WTC11 (cell line): ENCODE measurements at regions not wholly inside any gene's neighbourhood (a gene's known extent, or its start where the extent isn't known, plus 50 kb on each side); places are given as distances from the start of the nearest gene placed in this dataset.

Experiments
- ATAC-seq: fragments of 200-7000 bp; cut with Tn5 transposase; 2 replicates; pipeline ENCODE4 v1.10.0; 2021; ENCODE audit warnings: mild to moderate bottlenecking, moderate library complexity
- CTCF ChIA-PET: fragments of 300-600 bp; sonication (Branson Sonifier 250); formaldehyde crosslinking; loops from one replicate; lab custom pipeline; 2021; ENCODE audit warnings: antibody characterized with exemption; lab: Charles Lee
- POLR2A ChIA-PET: fragments of 350-600 bp; sonication (Branson Sonifier 250); formaldehyde crosslinking; loops from one replicate; lab custom pipeline; 2021; ENCODE audit warnings: antibody characterized with exemption; lab: Charles Lee
- DNase-seq: peaks from one replicate; pipeline ENCODE4 v3.0.0; 2021; ENCODE audit warnings: low spot score
- H3K27ac Mint-ChIP-seq: 2 replicates; pipeline ENCODE4 v1.8.0; 2021; ENCODE audit warnings: mixed read lengths
- H3K27me3 Mint-ChIP-seq: 2 replicates; pipeline ENCODE4 v1.8.0; 2021; ENCODE audit warnings: low read depth, mild to moderate bottlenecking, moderate library complexity, mixed read lengths
- H3K36me3 Mint-ChIP-seq: 2 replicates; pipeline ENCODE4 v1.8.0; 2021; ENCODE audit warnings: mixed read lengths
- H3K4me1 Mint-ChIP-seq: 2 replicates; pipeline ENCODE4 v1.8.0; 2022; ENCODE audit warnings: mixed read lengths
- H3K4me3 Mint-ChIP-seq: 2 replicates; pipeline ENCODE4 v1.8.0; 2021; ENCODE audit warnings: mild to moderate bottlenecking, moderate library complexity, mixed read lengths
- H3K9me3 Mint-ChIP-seq: 2 replicates; pipeline ENCODE4 v1.8.0; 2021; ENCODE audit warnings: mixed read lengths
- CREB1 ChIP-seq: sonication (generic); formaldehyde crosslinking; IDR thresholded peaks from 2 replicates; pipeline ENCODE4 v1.8.0; 2023; ENCODE audit warnings: mild to moderate bottlenecking, missing genetic modification reagents
- E2F4 ChIP-seq: sonication (generic); formaldehyde crosslinking; IDR thresholded peaks from 2 replicates; pipeline ENCODE4 v1.8.1; 2022; ENCODE audit warnings: low read depth, mild to moderate bottlenecking, moderate library complexity, missing genetic modification reagents, borderline replicate concordance
- ERG ChIP-seq: fragments of 250-450 bp; sonication (Bioruptor Pico); IDR thresholded peaks from 2 replicates; pipeline ENCODE4 v1.8.0; 2021; ENCODE audit warnings: mild to moderate bottlenecking
- GTF2I ChIP-seq: fragments of 250-450 bp; sonication (Bioruptor Pico); conservative IDR thresholded peaks from 2 replicates; pipeline ENCODE4 v1.4.0; 2021; ENCODE audit warnings: mild to moderate bottlenecking
- MAX ChIP-seq: sonication (generic); formaldehyde crosslinking; IDR thresholded peaks from 2 replicates; pipeline ENCODE4 v1.8.0; 2022; ENCODE audit warnings: mild to moderate bottlenecking, missing genetic modification reagents
- RELA ChIP-seq: sonication (generic); formaldehyde crosslinking; IDR thresholded peaks from 2 replicates; pipeline ENCODE4 v1.8.1; 2022; ENCODE audit warnings: missing genetic modification reagents, mild to moderate bottlenecking, borderline replicate concordance
- TEAD1 ChIP-seq: sonication (generic); formaldehyde crosslinking; IDR thresholded peaks from 2 replicates; pipeline ENCODE4 v1.8.0; 2022; ENCODE audit warnings: mild to moderate bottlenecking, missing genetic modification reagents
- ZNF138 ChIP-seq: sonication (generic); formaldehyde crosslinking; conservative IDR thresholded peaks from 2 replicates; pipeline ENCODE4 v1.8.1; 2022; ENCODE audit warnings: mild to moderate bottlenecking, moderate library complexity, missing genetic modification reagents
- ZNF219 ChIP-seq: sonication (generic); formaldehyde crosslinking; IDR thresholded peaks from 2 replicates; pipeline ENCODE4 v1.8.0; 2023; ENCODE audit warnings: missing genetic modification reagents, mild to moderate bottlenecking, borderline replicate concordance
- ZNF317 ChIP-seq: sonication (generic); formaldehyde crosslinking; IDR thresholded peaks from 2 replicates; pipeline ENCODE4 v1.8.1; 2023; ENCODE audit warnings: low read depth, mild to moderate bottlenecking, moderate library complexity, missing genetic modification reagents, borderline replicate concordance
- TF ChIP-seq, protein P1 (sequence below): sonication (generic); formaldehyde crosslinking; IDR thresholded peaks from 2 replicates; pipeline ENCODE4 v1.8.1; 2022; ENCODE audit warnings: missing genetic modification reagents, borderline replicate concordance
- TF ChIP-seq, protein P2 (sequence below): sonication (generic); formaldehyde crosslinking; IDR thresholded peaks from 2 replicates; pipeline ENCODE4 v1.8.1; 2023; ENCODE audit warnings: mild to moderate bottlenecking, missing genetic modification reagents
- TF ChIP-seq, protein P3 (sequence below): sonication (generic); formaldehyde crosslinking; IDR thresholded peaks from 2 replicates; pipeline ENCODE4 v1.8.1; 2023; ENCODE audit warnings: mild to moderate bottlenecking, missing genetic modification reagents, borderline replicate concordance

DNA sequence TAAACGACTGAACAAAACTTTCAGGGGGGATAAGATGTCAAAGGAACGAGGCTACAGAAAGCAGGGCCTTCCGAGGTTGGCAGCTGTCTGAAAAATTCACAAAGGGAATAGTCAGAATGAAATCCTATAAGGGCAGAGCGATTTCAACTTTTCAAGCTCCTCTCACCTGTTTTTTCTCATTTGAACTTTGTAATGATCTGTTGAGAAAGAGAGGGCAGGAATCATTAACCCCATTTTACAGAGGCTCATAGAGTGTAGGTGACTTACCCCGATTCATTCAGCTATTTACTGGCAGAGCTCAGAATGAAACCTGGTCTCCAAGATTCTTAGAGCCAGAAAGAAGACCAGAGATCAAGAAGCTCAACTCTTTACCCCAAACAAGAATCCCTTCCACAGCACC lies 266.1 kb upstream of the ARID1B start:
- H3K4me3 Mint-ChIP-seq, result no peak overlapping the region
- no peak for ATAC-seq

More for the DNA sequence above, 266.1 kb upstream of the ARID1B start:
- Mint-ChIP-seq H3K27ac (no peak overlapping the region), H3K27me3 (no peaks in the 10 kb centered on the region), H3K9me3 (no peaks in the 10 kb centered on the region), H3K36me3 (no peaks in the 10 kb centered on the region), H3K4me1 (no peaks in the 10 kb centered on the region)
- DNase-seq, result no peak
- CTCF ChIA-PET, result no interaction called here
- POLR2A ChIA-PET, result no interaction called here
- TF ChIP-seq, protein P1, sequence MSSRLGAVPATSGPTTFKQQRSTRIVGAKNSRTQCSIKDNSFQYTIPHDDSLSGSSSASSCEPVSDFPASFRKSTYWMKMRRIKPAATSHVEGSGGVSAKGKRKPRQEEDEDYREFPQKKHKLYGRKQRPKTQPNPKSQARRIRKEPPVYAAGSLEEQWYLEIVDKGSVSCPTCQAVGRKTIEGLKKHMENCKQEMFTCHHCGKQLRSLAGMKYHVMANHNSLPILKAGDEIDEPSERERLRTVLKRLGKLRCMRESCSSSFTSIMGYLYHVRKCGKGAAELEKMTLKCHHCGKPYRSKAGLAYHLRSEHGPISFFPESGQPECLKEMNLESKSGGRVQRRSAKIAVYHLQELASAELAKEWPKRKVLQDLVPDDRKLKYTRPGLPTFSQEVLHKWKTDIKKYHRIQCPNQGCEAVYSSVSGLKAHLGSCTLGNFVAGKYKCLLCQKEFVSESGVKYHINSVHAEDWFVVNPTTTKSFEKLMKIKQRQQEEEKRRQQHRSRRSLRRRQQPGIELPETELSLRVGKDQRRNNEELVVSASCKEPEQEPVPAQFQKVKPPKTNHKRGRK (CRISPR knock-in tag), result no peak
- TF ChIP-seq TEAD1 (CRISPR knock-in tag) (no peak), GTF2I (CRISPR knock-in tag) (no peak), RELA (no peak), ZNF219 (CRISPR knock-in tag) (no peak), MAX (CRISPR knock-in tag) (no peak), ERG (CRISPR knock-in tag) (no peak), ZNF138 (CRISPR knock-in tag) (no peak), CREB1 (CRISPR knock-in tag) (no peak), ZNF317 (CRISPR knock-in tag) (no peak), E2F4 (no peak)
- TF ChIP-seq, protein P2, sequence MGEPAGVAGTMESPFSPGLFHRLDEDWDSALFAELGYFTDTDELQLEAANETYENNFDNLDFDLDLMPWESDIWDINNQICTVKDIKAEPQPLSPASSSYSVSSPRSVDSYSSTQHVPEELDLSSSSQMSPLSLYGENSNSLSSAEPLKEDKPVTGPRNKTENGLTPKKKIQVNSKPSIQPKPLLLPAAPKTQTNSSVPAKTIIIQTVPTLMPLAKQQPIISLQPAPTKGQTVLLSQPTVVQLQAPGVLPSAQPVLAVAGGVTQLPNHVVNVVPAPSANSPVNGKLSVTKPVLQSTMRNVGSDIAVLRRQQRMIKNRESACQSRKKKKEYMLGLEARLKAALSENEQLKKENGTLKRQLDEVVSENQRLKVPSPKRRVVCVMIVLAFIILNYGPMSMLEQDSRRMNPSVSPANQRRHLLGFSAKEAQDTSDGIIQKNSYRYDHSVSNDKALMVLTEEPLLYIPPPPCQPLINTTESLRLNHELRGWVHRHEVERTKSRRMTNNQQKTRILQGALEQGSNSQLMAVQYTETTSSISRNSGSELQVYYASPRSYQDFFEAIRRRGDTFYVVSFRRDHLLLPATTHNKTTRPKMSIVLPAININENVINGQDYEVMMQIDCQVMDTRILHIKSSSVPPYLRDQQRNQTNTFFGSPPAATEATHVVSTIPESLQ (CRISPR knock-in tag), result no peak
- TF ChIP-seq, protein P3, sequence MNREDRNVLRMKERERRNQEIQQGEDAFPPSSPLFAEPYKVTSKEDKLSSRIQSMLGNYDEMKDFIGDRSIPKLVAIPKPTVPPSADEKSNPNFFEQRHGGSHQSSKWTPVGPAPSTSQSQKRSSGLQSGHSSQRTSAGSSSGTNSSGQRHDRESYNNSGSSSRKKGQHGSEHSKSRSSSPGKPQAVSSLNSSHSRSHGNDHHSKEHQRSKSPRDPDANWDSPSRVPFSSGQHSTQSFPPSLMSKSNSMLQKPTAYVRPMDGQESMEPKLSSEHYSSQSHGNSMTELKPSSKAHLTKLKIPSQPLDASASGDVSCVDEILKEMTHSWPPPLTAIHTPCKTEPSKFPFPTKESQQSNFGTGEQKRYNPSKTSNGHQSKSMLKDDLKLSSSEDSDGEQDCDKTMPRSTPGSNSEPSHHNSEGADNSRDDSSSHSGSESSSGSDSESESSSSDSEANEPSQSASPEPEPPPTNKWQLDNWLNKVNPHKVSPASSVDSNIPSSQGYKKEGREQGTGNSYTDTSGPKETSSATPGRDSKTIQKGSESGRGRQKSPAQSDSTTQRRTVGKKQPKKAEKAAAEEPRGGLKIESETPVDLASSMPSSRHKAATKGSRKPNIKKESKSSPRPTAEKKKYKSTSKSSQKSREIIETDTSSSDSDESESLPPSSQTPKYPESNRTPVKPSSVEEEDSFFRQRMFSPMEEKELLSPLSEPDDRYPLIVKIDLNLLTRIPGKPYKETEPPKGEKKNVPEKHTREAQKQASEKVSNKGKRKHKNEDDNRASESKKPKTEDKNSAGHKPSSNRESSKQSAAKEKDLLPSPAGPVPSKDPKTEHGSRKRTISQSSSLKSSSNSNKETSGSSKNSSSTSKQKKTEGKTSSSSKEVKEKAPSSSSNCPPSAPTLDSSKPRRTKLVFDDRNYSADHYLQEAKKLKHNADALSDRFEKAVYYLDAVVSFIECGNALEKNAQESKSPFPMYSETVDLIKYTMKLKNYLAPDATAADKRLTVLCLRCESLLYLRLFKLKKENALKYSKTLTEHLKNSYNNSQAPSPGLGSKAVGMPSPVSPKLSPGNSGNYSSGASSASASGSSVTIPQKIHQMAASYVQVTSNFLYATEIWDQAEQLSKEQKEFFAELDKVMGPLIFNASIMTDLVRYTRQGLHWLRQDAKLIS (CRISPR knock-in tag), result no peak
